ENCODE measurements at regions not wholly inside any gene's neighbourhood (a gene's known extent, or its start where the extent isn't known, plus 50 kb on each side); places are given as distances from the start of the nearest gene placed in this dataset.

GRCh38 chr10:3395458-3395861 is 222.9 kb upstream of the PITRM1 start:
- TF ChIP-seq CTCF (IDR thresholded peaks at IDR 0.05; ENCODE audit: control insufficient read depth, insufficient read depth, low read depth, low read length, missing control alignments) = no peak
- DNase-seq (ENCODE audit: low read depth) = no peak
- H3K4me3 ChIP-seq (ENCODE audit: control insufficient read depth, low read depth, low read length) = no peak overlapping the region

GRCh38 chr10:3395041-3395440 is 222.5 kb upstream of the PITRM1 start:
- DNase-seq (ENCODE audit: low read depth) = no peak

GRCh38 chr10:3393958-3394357 is 221.4 kb upstream of the PITRM1 start:
- TF ChIP-seq CTCF (IDR thresholded peaks at IDR 0.05; ENCODE audit: control insufficient read depth, insufficient read depth, low read depth, low read length, missing control alignments) = no peak
- no peak for DNase-seq (ENCODE audit: low read depth)
- H3K4me3 ChIP-seq (ENCODE audit: control insufficient read depth, low read depth, low read length) = no peak overlapping the region

More at GRCh38 chr10:3395041-3395440, 222.5 kb upstream of the PITRM1 start:
- TF ChIP-seq CTCF (IDR thresholded peaks at IDR 0.05; ENCODE audit: control insufficient read depth, insufficient read depth, low read depth, low read length, missing control alignments) = no peak
- H3K4me3 ChIP-seq (ENCODE audit: control insufficient read depth, low read depth, low read length) = no peak overlapping the region

GRCh38 chr10:3391657-3392056 is 219.1 kb upstream of the PITRM1 start:
- no peak for DNase-seq (ENCODE audit: low read depth)
- no peak for TF ChIP-seq CTCF (IDR thresholded peaks at IDR 0.05; ENCODE audit: control insufficient read depth, insufficient read depth, low read depth, low read length, missing control alignments)
- no peak overlapping the region for H3K4me3 ChIP-seq (ENCODE audit: control insufficient read depth, low read depth, low read length)

- H3K4me3 ChIP-seq (ENCODE audit: control insufficient read depth, low read depth, low read length) = no peak overlapping the region
- DNase-seq (ENCODE audit: low read depth) = no peak
- no peak for TF ChIP-seq CTCF (IDR thresholded peaks at IDR 0.05; ENCODE audit: control insufficient read depth, insufficient read depth, low read depth, low read length, missing control alignments)
Measured at GRCh38 chr10:3389130-3389529, 216.5 kb upstream of the PITRM1 start.

GRCh38 chr10:3385487-3385886 is 212.9 kb upstream of the PITRM1 start:
- no peak for TF ChIP-seq CTCF (IDR thresholded peaks at IDR 0.05; ENCODE audit: control insufficient read depth, insufficient read depth, low read depth, low read length, missing control alignments)
- DNase-seq (ENCODE audit: low read depth) = no peak
- H3K4me3 ChIP-seq (ENCODE audit: control insufficient read depth, low read depth, low read length) = no peak overlapping the region

GRCh38 chr10:3382092-3382491 is 209.5 kb upstream of the PITRM1 start:
- no peak overlapping the region for H3K4me3 ChIP-seq (ENCODE audit: control insufficient read depth, low read depth, low read length)
- DNase-seq (ENCODE audit: low read depth) = no peak
- TF ChIP-seq CTCF (IDR thresholded peaks at IDR 0.05; ENCODE audit: control insufficient read depth, insufficient read depth, low read depth, low read length, missing control alignments) = no peak
